ENCODE measurements at regions not wholly inside any gene's neighbourhood (a gene's known extent, or its start where the extent isn't known, plus 50 kb on each side); places are given as distances from the start of the nearest gene placed in this dataset.
"Not testable (repeated sequence)": the region's sequence is repeated elsewhere in the genome, so short reads cannot be mapped to it uniquely, and the experiment has no call there.

DNA sequence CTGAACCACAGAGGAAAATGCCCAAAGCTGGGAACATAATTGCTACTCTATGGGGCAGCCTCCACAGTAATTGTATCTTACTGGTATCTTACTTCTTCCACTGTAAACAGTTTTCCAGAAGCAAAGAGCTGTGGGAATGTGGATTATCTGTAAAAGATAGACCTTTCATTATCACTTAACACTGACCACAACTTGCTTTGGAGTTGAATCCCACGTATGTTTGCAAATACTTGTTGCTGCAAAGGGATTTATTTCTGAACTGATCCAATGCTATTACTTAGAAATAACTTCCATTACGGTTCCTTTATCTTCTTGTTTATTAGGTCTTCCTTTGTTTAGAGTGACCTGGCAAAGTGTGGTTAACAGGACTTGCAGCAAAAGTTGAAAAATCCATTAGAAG lies 218.1 kb downstream of the KCTD12 start:
- H3K4me3 ChIP-seq (replicated peaks; ENCODE audit: low read depth, low read length): no peak overlapping the region
- TF ChIP-seq, protein P1, sequence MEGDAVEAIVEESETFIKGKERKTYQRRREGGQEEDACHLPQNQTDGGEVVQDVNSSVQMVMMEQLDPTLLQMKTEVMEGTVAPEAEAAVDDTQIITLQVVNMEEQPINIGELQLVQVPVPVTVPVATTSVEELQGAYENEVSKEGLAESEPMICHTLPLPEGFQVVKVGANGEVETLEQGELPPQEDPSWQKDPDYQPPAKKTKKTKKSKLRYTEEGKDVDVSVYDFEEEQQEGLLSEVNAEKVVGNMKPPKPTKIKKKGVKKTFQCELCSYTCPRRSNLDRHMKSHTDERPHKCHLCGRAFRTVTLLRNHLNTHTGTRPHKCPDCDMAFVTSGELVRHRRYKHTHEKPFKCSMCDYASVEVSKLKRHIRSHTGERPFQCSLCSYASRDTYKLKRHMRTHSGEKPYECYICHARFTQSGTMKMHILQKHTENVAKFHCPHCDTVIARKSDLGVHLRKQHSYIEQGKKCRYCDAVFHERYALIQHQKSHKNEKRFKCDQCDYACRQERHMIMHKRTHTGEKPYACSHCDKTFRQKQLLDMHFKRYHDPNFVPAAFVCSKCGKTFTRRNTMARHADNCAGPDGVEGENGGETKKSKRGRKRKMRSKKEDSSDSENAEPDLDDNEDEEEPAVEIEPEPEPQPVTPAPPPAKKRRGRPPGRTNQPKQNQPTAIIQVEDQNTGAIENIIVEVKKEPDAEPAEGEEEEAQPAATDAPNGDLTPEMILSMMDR (IDR thresholded peaks at IDR 0.05; ENCODE audit: low read depth, low read length, missing control alignments): no peak
- no peak for DNase-seq (ENCODE audit: extremely low read depth, low read depth)

DNA sequence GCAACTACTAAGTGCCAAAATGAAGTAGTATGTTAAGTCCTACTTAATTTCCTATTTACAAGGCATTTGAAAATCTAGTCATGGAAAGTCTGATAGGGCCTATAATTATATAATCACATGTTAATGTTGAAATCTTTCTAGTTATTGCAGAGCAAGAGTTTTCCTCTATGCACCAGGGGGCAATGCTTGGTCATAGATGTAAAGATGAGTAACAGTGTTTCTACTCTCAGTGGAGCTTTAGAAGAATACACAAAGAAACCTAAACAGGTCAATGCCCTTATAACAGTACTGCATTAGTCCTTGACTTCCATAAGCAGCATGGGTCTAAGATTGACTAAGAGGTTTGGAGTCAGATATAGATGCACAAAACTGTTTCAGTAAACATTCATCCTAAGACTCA lies 218.7 kb downstream of the KCTD12 start:
- TF ChIP-seq, protein P1 (IDR thresholded peaks at IDR 0.05; ENCODE audit: low read depth, low read length, missing control alignments): peak; percentile 35
- no peak for DNase-seq (ENCODE audit: extremely low read depth, low read depth)
- H3K4me3 ChIP-seq (replicated peaks; ENCODE audit: low read depth, low read length): no peak overlapping the region

DNA sequence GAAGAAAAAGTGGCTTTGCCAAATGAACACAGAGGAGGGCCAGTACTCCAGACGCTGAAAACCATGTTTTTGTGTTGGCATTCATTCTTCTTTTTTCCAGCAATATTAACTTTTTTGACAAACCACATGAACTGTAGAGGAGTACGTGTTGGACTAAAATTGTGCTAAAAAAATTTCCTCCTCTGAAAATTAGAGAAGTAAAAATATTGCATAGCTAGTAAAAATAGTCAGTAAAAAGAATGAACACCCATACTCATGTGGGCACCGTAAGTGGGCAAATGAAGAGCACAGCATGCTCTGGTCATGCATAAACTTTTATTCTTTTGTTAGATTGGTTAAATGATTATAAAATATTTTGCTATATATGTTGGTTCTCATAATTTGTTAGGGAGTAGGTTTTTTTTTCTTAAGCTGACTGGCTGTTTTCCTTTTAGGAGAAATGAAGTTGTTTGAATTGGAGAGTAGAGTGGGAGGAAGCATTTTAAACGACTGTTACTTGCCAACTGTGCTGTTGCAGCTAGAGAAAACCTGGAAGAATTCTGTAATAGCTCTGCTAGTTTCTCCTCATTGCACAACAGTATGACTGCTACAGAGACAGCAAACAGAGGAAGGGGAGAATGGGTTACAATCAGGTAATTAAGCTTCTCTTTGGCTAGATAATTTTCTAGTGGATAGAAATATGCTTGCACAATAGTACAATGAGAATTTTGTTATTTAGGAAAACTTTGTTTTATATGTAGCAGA lies 222.4 kb downstream of the KCTD12 start:
- TF ChIP-seq, protein P1 (IDR thresholded peaks at IDR 0.05; ENCODE audit: low read depth, low read length, missing control alignments): no peak
- no peak overlapping the region for H3K4me3 ChIP-seq (replicated peaks; ENCODE audit: low read depth, low read length)
- DNase-seq (ENCODE audit: extremely low read depth, low read depth): no peak

DNA sequence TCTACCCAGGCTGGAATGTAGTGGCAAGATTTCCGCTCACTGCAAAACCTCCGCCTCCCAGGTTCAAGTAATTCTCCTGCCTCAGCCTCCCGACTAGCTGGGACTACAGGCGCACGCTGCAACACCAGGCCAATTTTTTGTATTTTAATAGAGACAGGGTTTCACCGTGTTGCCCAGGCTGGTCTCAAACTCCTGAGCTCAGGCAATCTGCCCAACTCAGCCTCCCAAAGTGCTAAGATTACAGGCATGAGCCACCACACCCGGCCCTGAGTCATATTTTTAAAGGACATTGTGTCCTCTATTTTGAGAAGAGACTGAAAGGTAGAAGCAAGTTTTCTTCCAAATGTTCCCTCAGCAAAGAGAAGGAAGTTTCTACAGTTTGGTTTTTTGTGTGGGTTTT lies 227.1 kb downstream of the KCTD12 start:
- not testable (repeated sequence) for H3K4me3 ChIP-seq (replicated peaks; ENCODE audit: low read depth, low read length); DNase-seq (ENCODE audit: extremely low read depth, low read depth)

DNA sequence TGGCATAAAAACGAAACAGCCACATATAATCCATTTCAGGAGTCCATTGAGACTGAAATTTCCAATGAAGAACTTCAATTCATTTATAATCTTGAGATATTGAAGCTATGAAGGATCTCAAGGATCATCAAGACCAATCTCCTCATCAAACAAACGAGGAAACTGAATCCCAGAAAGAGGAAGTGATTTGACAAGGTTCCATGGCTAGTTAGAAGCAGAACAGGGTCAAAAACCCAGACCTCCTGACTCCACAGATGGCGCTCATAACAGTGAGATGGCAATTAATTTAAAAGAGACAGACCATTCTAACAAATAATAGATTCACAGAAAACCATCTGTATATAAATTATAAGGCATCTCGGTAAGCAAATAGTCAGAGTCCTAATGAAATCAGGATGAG lies 229.7 kb downstream of the KCTD12 start:
- TF ChIP-seq, protein P1 (IDR thresholded peaks at IDR 0.05; ENCODE audit: low read depth, low read length, missing control alignments): no peak
- H3K4me3 ChIP-seq (replicated peaks; ENCODE audit: low read depth, low read length): no peak overlapping the region
- DNase-seq (ENCODE audit: extremely low read depth, low read depth): no peak

DNA sequence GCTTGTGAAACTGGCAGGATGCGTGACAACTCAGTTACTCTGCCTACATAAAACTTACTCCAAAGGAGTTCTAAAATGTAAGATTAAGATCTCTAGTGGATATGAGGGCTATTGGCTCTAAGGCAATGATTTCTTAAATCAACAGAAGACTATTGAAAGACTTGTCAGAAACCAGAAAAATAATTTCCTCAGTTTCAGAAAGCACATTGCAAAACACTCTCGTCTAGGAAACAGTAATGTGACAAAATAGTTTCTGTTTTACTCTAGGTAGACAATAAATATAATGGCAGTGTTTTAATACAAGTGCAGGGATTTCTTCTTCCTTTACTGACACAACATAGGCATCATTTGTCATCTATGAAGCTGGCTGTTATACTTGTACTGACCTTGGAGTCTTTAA lies 230.1 kb downstream of the KCTD12 start:
- TF ChIP-seq, protein P1 (IDR thresholded peaks at IDR 0.05; ENCODE audit: low read depth, low read length, missing control alignments): no peak
- H3K4me3 ChIP-seq (replicated peaks; ENCODE audit: low read depth, low read length): no peak overlapping the region
- no peak for DNase-seq (ENCODE audit: extremely low read depth, low read depth)

DNA sequence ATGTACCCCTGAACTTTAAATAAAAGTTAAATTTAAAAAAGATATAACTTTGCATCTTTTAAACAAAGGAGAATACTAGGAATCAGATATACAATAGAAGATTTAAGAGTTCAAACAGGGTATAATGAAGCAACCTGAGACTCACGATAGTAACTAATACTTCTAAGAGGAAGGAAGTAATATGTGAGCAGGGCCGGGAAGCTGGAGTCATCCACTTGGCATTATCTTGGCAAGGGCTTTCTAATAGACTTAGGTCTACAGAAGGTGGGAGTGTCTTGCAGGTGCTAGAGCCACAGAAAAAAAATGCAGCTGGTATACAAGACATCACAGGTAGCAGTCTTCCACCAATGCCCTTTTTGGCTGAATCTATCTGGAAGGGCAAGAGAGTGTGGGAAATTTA lies 231.9 kb downstream of the KCTD12 start:
- TF ChIP-seq, protein P1 (IDR thresholded peaks at IDR 0.05; ENCODE audit: low read depth, low read length, missing control alignments): no peak
- DNase-seq (ENCODE audit: extremely low read depth, low read depth): no peak
- no peak overlapping the region for H3K4me3 ChIP-seq (replicated peaks; ENCODE audit: low read depth, low read length)
